Keratinocyte (primary cell): ENCODE measurements at regions not wholly inside any gene's neighbourhood (a gene's known extent, or its start where the extent isn't known, plus 50 kb on each side); places are given as distances from the start of the nearest gene placed in this dataset.

Source experiments
- DNase-seq: peaks from one replicate; pipeline ENCODE4 v3.0.0-alpha.2; 2011; ENCODE audit warnings: low read depth, missing footprints, low spot score
- FAIRE-seq: peaks from 2 replicates; lab custom pipeline; 2011; peaks lifted over from hg19 to GRCh38; lab: Jason Lieb, UNC
- H2AFZ ChIP-seq: 2 replicates; pipeline ENCODE4 v1.6.0; 2012; ENCODE audit warnings: low read length, control low read depth, inconsistent platforms; ENCODE audit not compliant: control insufficient read depth
- H3K27ac ChIP-seq: 2 replicates; pipeline ENCODE4 v1.5.1; 2011; ENCODE audit warnings: low read length; ENCODE audit not compliant: control insufficient read depth, insufficient read depth
- H3K27me3 ChIP-seq: 3 replicates; pipeline ENCODE4 v1.6.0; 2011; ENCODE audit warnings: low read length; ENCODE audit not compliant: control insufficient read depth, insufficient read depth; ENCODE audit errors: extremely low read depth
- H3K36me3 ChIP-seq, 2 experiments: 2 replicates in 1 of 2; 3 replicates in 1 of 2; pipeline ENCODE4 v1.5.1; 2011; ENCODE audit warnings: low read length in 2 of 2, mild to moderate bottlenecking in 1 of 2; ENCODE audit not compliant: control insufficient read depth in 2 of 2, insufficient read depth in 2 of 2; ENCODE audit errors: extremely low read depth in 1 of 2
- H3K4me1 ChIP-seq: 3 replicates; pipeline ENCODE4 v1.5.1; 2011; ENCODE audit warnings: low read length; ENCODE audit not compliant: control insufficient read depth, insufficient read depth; ENCODE audit errors: extremely low read depth
- H3K4me2 ChIP-seq: 3 replicates; pipeline ENCODE4 v1.6.0; 2011; ENCODE audit warnings: low read depth, low read length; ENCODE audit not compliant: control insufficient read depth, insufficient read depth; ENCODE audit errors: extremely low read depth
- H3K4me3 ChIP-seq, 3 experiments: fragments of 200-600 bp in 1 of 3; sonication (generic) in 1 of 3; 2 replicates in 2 of 3; 3 replicates in 1 of 3; pipeline ENCODE4 v1.5.1; 2011 to 2016; ENCODE audit warnings: low read length in 3 of 3, mild to moderate bottlenecking in 3 of 3, control low read depth in 2 of 3, inconsistent platforms in 1 of 3, low read depth in 1 of 3, mixed read lengths in 1 of 3, mixed run types in 1 of 3, moderate library complexity in 1 of 3; ENCODE audit not compliant: control insufficient read depth in 2 of 3, insufficient read depth in 2 of 3; ENCODE audit errors: extremely low read depth in 1 of 3
- H3K79me2 ChIP-seq: 2 replicates; pipeline ENCODE4 v1.6.0; 2012; ENCODE audit warnings: low read length; ENCODE audit not compliant: control insufficient read depth, insufficient read depth
- H3K9ac ChIP-seq: 3 replicates; pipeline ENCODE4 v1.6.0; 2011; ENCODE audit warnings: low read length; ENCODE audit not compliant: control insufficient read depth, insufficient read depth; ENCODE audit errors: extremely low read depth
- H3K9me1 ChIP-seq: 3 replicates; pipeline ENCODE4 v1.6.0; 2011; ENCODE audit warnings: low read length; ENCODE audit not compliant: control insufficient read depth, insufficient read depth; ENCODE audit errors: extremely low read depth
- H3K9me3 ChIP-seq: 2 replicates; pipeline ENCODE4 v1.5.1; 2012; ENCODE audit warnings: low read depth, low read length; ENCODE audit not compliant: control insufficient read depth
- H4K20me1 ChIP-seq: 3 replicates; pipeline ENCODE4 v1.6.0; 2011; ENCODE audit warnings: low read length; ENCODE audit not compliant: control insufficient read depth, insufficient read depth; ENCODE audit errors: extremely low read depth
- CTCF ChIP-seq, 3 experiments: IDR thresholded peaks in 1 of 3; conservative IDR thresholded peaks in 1 of 3; optimal IDR thresholded peaks in 1 of 3; 2 replicates in 2 of 3; 3 replicates in 1 of 3; pipeline versions ENCODE3 to v1.5.1; 2011; ENCODE audit warnings: low read length in 3 of 3, mild to moderate bottlenecking in 3 of 3, moderate library complexity in 2 of 3, control low read depth in 1 of 3, inconsistent platforms in 1 of 3; ENCODE audit not compliant: insufficient read depth in 2 of 3; ENCODE audit errors: extremely low read depth in 1 of 3
- EZH2 ChIP-seq: IDR thresholded peaks from one replicate; pipeline ENCODE4 v1.6.1; 2012; ENCODE audit warnings: inconsistent platforms, mild to moderate bottlenecking, low read length, moderate library complexity
- dilution Hi-C: fragments of 300-500 bp; cut with MboI; formaldehyde crosslinking; loops from one replicate; pipeline ENCODE4 v1.7.0; 2020; ENCODE audit warnings: low sequenced_read_pairs; ENCODE audit not compliant: extremely low pct_ligation_motif_present

- Histone ChIP-seq H3K4me1 (no peaks in the 10 kb centered on the region), H4K20me1 (no peaks in the 10 kb centered on the region), H3K36me3 (no peaks in the 10 kb centered on the region), H2AFZ (no peak overlapping the region), H3K27me3 (no peaks in the 10 kb centered on the region), H3K9me1 (no peaks in the 10 kb centered on the region), H3K4me3 (no peak overlapping the region), H3K9me3 (no peaks in the 10 kb centered on the region), H3K9ac (no peak overlapping the region), H3K4me2 (no peak overlapping the region), H3K79me2 (no peaks in the 10 kb centered on the region), H3K27ac (no peak overlapping the region)
- TF ChIP-seq EZH2 (no peak), CTCF (optimal IDR thresholded peaks at IDR 0.05 in 1 of 3, IDR thresholded peaks at IDR 0.05 in 1 of 3, conservative IDR thresholded peaks at IDR 0.05 in 1 of 3; ENCODE audit: extremely low read depth in 1 of 3, insufficient read depth in 2 of 3, low read length in 3 of 3) (no peak)
- dilution Hi-C loops = no loop called here
- DNase-seq = no peak
- no peak for FAIRE-seq
Observed at GRCh38 chr5:25451294-25451693, 806.5 kb upstream of the CDH10 start.

- no peak for FAIRE-seq
- TF ChIP-seq EZH2 (no peak), CTCF (optimal IDR thresholded peaks at IDR 0.05 in 1 of 3, IDR thresholded peaks at IDR 0.05 in 1 of 3, conservative IDR thresholded peaks at IDR 0.05 in 1 of 3; ENCODE audit: extremely low read depth in 1 of 3, insufficient read depth in 2 of 3, low read length in 3 of 3) (no peak)
- Histone ChIP-seq H3K4me3 (no peak overlapping the region), H3K9me1 (no peaks in the 10 kb centered on the region), H2AFZ (peak overlapping the region; percentile 46), H3K27me3 (no peaks in the 10 kb centered on the region), H4K20me1 (no peaks in the 10 kb centered on the region), H3K9me3 (no peaks in the 10 kb centered on the region), H3K4me1 (no peaks in the 10 kb centered on the region), H3K79me2 (no peaks in the 10 kb centered on the region), H3K9ac (no peak overlapping the region), H3K4me2 (no peak overlapping the region), H3K27ac (no peak overlapping the region), H3K36me3 (no peaks in the 10 kb centered on the region)
- dilution Hi-C loops = no loop called here
- no peak for DNase-seq
Observed at GRCh38 chr5:25448646-25449045, 803.9 kb upstream of the CDH10 start.
